Iris pigment epithelial cell (primary cell): ENCODE measurements at regions not wholly inside any gene's neighbourhood (a gene's known extent, or its start where the extent isn't known, plus 50 kb on each side); places are given as distances from the start of the nearest gene placed in this dataset.

Source experiments
- DNase-seq: peaks from one replicate; pipeline ENCODE4 v3.0.0-alpha.2; 2011; ENCODE audit warnings: low read depth

DNA sequence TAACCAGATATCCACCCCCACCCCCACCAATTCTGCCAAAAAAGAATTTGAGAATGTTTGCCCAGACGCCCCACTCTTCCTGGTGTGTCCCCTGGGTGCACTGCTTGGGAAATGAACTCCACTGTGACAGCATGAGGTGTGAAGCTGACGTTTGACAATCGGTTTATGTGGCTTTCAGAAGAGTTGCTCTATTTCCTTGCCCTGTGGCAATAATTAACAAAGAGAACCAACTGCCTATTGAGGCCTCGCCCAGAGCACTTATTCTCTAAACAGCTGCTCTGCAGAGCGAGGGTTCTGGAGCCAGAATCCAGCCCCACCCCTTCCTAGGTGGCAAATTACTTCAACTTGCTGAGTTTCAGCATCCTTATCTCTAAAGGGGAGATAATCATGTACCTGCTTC, 115.8 kb upstream of the SIX3 start:
- no peak for DNase-seq

GRCh38 chr2:44826601-44827000, 114.9 kb upstream of the SIX3 start:
- no peak for DNase-seq

GRCh38 chr2:44829771-44830170, 111.7 kb upstream of the SIX3 start:
- no peak for DNase-seq

DNA sequence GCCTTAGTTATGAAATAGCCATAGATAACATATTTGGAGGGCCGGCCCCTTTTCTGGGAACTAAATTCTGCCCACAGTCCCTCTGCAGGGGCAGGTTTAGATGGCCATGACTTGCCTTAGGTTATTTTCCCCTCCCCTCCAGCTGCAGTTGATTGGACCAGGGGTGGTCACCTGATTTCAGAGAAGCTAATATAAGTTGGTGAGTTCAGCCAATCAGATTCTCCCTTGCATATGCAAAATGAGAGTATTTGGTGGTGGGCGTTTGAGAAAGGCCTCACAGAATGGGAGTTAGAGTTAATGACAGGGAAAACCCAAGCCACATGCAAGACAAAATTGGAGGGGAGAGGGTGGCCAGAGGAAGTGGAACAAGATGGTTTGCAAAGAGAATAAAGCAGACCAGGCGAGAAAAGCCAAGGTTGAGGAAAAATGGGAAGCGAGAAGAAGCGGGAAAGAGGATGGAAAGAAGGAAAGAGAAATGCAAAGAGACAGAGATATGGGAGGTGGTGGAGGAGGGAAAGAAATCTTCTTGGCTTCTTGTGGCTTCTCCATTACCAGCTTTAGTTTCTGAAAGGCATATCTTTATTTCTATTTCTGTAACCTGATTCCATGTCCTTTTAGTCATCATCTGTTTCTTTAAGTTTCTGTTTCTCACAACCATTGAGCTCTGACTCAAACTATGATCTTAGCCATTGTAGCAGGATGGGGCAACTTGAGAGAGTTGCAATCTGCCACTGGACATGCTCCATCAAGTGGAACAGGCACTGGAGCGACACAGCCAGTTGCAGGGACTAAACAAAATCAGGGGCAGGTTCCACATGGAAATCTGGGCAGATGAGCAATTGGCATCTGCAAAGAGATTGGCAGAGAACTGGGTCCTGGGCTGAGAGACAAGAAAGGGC, 108.1 kb upstream of the SIX3 start:
- DNase-seq, result peak; percentile 43

GRCh38 chr2:44834656-44835055, 106.8 kb upstream of the SIX3 start:
- DNase-seq, result no peak

DNA sequence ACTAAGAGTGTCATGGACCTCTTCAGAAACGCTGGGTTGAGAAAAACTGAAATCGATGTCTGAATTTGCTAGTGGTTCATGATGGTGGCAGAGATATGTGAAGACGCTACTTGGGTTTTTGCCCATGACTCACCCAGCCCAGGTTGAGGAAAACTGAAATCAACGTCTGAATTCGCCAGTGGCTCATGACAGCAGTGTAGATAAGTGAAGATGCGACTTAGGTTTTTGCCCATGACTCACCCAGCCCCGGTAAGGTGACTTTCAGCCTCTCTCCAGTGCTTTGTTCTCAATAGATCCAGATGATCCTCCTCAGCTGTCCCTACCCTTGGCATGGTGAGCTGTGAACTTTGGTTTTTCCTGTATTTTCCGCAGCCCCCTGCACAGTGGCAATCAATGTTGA, 105.3 kb upstream of the SIX3 start:
- DNase-seq, result no peak

- no peak for DNase-seq
Measured at GRCh38 chr2:44836916-44837315, 104.6 kb upstream of the SIX3 start.

- no peak for DNase-seq
Measured at GRCh38 chr2:44838116-44838790, 103.2 kb upstream of the SIX3 start.

DNA sequence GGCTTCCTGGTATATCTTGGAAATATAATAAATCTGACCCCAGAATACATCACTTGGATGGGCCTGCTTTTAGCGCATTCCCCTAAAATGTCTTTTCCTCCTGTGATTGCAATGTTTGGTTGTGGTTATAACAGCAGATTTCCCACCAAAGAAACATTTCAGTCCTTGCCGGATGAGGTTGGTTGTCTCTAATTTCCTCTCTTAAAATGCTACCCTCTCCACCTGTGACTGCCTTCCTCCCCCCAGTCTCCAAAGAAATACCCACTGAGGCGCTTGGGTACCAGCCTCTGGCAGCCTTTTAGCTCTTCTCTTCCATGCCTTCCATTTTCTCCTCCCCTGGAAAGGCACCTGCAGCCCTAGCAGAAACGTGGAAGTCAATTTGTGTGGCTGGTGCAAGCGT, 102.1 kb upstream of the SIX3 start:
- no peak for DNase-seq

GRCh38 chr2:44839771-44840502, 101.6 kb upstream of the SIX3 start:
- DNase-seq, result no peak

- DNase-seq, result no peak
Measured at GRCh38 chr2:44840503-44840850, 101.0 kb upstream of the SIX3 start.

GRCh38 chr2:44843086-44843485, 98.4 kb upstream of the SIX3 start:
- no peak for DNase-seq

GRCh38 chr2:44843641-44844310, 97.7 kb upstream of the SIX3 start:
- no peak for DNase-seq

DNA sequence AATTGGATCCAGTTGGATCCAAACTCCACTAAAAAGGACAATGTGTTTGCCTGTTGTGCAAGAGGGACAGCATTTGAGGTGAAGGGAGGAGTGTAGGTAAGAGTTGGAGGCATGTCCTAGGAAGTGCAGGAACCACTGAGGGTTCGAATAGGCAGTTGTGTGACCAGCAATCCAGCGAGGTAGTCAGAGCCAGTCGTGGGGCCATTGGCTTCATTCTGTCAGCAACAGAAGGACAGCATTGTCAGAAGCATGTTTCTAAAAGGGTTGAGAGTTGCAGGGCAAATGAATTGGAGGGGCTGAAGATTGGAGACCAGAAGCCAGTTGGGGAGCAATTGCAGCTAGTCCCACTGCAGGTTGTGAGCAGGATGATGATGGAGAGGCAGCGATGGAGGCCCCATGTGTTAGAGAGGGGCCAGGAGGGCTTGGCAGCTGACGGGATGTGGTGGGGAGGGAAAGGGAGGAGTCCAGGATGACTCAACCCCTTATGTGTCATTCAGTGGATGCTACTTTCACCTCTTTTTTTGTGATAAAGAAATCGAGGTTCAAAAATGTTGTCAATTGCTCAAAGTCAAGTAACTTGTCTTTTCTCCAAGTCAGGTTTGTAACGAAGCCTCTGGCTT, 96.7 kb upstream of the SIX3 start:
- DNase-seq, result peak; percentile 5

DNA sequence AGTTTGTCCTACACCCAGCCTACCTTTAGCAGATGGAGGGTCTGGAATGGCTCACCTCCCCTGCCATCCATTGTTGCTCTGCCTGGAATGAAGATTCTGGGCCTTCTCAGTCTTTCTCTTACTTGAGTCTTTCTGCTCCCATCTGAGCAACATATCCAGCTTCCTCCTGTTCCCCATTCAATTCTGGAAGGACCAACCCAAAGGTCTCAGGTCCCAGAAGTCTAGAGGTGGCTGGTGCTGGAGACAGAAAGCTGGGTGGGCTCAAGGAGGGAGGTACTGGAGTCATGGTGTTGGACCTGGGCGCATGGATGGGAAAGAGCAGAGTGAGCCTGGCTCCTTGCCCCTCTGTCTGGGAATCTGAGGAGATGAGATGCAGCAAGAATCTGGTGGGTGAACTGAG, 93.5 kb upstream of the SIX3 start:
- DNase-seq, result no peak

DNA sequence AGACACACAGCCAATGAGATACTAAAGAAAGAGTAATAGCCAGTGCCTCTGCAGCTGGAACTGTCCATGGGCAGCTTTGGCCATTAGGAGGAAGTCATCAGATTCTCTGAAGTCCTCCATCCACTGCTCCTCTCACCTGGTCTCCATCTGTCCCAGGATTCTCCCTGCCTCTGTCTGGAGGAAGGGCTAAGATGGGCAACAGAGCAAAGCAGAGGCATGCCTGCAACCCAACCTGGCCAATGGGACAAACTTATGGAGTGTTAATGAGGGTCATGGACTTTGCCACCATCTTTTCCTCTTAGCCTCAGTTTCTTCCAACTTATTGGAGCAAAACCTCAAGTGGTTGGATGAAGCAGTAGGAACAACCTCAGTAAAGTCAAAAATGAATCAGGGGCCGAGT, 91.5 kb upstream of the SIX3 start:
- DNase-seq, result no peak

GRCh38 chr2:44851518-44851917, 90.0 kb upstream of the SIX3 start:
- no peak for DNase-seq

GRCh38 chr2:44852594-44852993, 88.9 kb upstream of the SIX3 start:
- DNase-seq, result no peak

GRCh38 chr2:44859337-44859736, 82.2 kb upstream of the SIX3 start:
- DNase-seq, result no peak

DNA sequence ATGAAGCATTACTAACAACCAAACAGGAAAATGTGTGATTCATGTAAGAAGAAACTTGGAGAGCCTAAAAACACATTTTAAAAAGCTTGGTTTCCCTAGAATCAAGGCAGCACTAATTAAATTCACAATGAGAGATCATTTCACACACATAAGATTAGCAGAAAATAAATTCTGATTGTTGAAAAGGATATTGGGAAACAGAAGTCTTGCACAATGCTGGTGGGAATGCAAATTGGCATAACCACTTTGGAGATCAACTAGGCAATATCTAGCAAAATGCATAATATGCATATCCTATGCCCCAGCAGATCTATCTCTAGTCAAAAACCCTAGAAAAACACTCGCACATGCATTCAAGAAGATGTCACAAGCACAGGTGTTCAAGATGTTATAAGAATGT, 75.3 kb upstream of the SIX3 start:
- no peak for DNase-seq

- no peak for DNase-seq
Measured at GRCh38 chr2:44869761-44870160, 71.7 kb upstream of the SIX3 start.

GRCh38 chr2:44877417-44877816, 64.1 kb upstream of the SIX3 start:
- DNase-seq, result no peak
